HEK293 (cell line): ENCODE measurements at regions not wholly inside any gene's neighbourhood (a gene's known extent, or its start where the extent isn't known, plus 50 kb on each side); places are given as distances from the start of the nearest gene placed in this dataset.

Experiments
- CTCF ChIA-PET: fragments of 350-600 bp; formaldehyde crosslinking; extraction: SDS; loops from one replicate; lab custom pipeline; 2021; ENCODE audit warnings: antibody characterized with exemption; lab: Yijun Ruan, JAX
- POLR2A ChIA-PET: fragments of 300-600 bp; formaldehyde crosslinking; extraction: SDS; loops from one replicate; lab custom pipeline; 2020; ENCODE audit warnings: antibody characterized with exemption, inconsistent platforms; lab: Yijun Ruan, JAX
- H3K27ac ChIP-seq: fragments of 200-500 bp; sonication (Bioruptor generic); 2 replicates; pipeline ENCODE4 v1.5.1; 2014; ENCODE audit warnings: low read depth, low read length, control low read depth, inconsistent platforms; ENCODE audit errors: extremely low read depth
- H3K36me3 ChIP-seq, 2 experiments: fragments of 200-500 bp in 1 of 2; sonication (Bioruptor generic) in 1 of 2; 1 replicate in 1 of 2; 2 replicates in 1 of 2; pipeline ENCODE4 v1.5.1; 2014 to 2017; ENCODE audit warnings: inconsistent platforms in 2 of 2, low read length in 2 of 2; ENCODE audit not compliant: control insufficient read depth in 2 of 2, insufficient read depth in 1 of 2
- H3K4me1 ChIP-seq: fragments of 200-500 bp; sonication (Bioruptor generic); 2 replicates; pipeline ENCODE4 v1.5.1; 2014; ENCODE audit warnings: mild to moderate bottlenecking, low read length, inconsistent platforms; ENCODE audit not compliant: control insufficient read depth, insufficient read depth
- H3K4me3 ChIP-seq: 2 replicates; pipeline ENCODE4 v1.5.1; 2011; ENCODE audit warnings: low read depth, mild to moderate bottlenecking, control low read depth, low read length, moderate library complexity
- H3K9me3 ChIP-seq: fragments of 200-500 bp; sonication (Bioruptor generic); 2 replicates; pipeline ENCODE4 v1.5.1; 2014; ENCODE audit warnings: low read depth, low read length, inconsistent platforms; ENCODE audit not compliant: control insufficient read depth, insufficient read depth
- RBAK ChIP-seq: fragments of 450-650 bp; formaldehyde crosslinking; IDR thresholded peaks from 2 replicates; pipeline ENCODE4 v1.5.1; 2016; ENCODE audit warnings: missing biosample characterization, missing genetic modification characterization
- SCRT2 ChIP-seq: fragments of 450-650 bp; formaldehyde crosslinking; IDR thresholded peaks from 2 replicates; pipeline ENCODE4 v1.5.1; 2016; ENCODE audit warnings: missing biosample characterization, missing genetic modification characterization
- ZBTB48 ChIP-seq: fragments of 450-650 bp; formaldehyde crosslinking; IDR thresholded peaks from 2 replicates; pipeline ENCODE4 v1.5.1; 2016; ENCODE audit warnings: missing biosample characterization, missing genetic modification characterization
- ZBTB8A ChIP-seq: fragments of 450-650 bp; formaldehyde crosslinking; IDR thresholded peaks from 2 replicates; pipeline ENCODE4 v1.5.1; 2016; ENCODE audit warnings: missing biosample characterization, missing genetic modification characterization
- ZIC2 ChIP-seq: fragments of 450-650 bp; formaldehyde crosslinking; IDR thresholded peaks from 2 replicates; pipeline ENCODE4 v1.5.1; 2016; ENCODE audit warnings: missing biosample characterization, missing genetic modification characterization
- ZNF121 ChIP-seq: fragments of 450-650 bp; formaldehyde crosslinking; IDR thresholded peaks from 2 replicates; pipeline ENCODE4 v1.5.1; 2016; ENCODE audit warnings: missing biosample characterization, missing genetic modification characterization
- ZNF138 ChIP-seq: fragments of 450-650 bp; formaldehyde crosslinking; IDR thresholded peaks from 2 replicates; pipeline ENCODE4 v1.5.1; 2016; ENCODE audit warnings: missing biosample characterization, missing genetic modification characterization, borderline replicate concordance
- ZNF391 ChIP-seq: fragments of 450-650 bp; formaldehyde crosslinking; IDR thresholded peaks from 2 replicates; pipeline ENCODE4 v1.5.1; 2016; ENCODE audit warnings: low read depth, missing biosample characterization, missing genetic modification characterization, borderline replicate concordance
- ZNF404 ChIP-seq: fragments of 450-650 bp; formaldehyde crosslinking; IDR thresholded peaks from 2 replicates; pipeline ENCODE4 v1.5.1; 2017; ENCODE audit warnings: missing biosample characterization, missing genetic modification characterization
- ZNF514 ChIP-seq: fragments of 450-650 bp; formaldehyde crosslinking; IDR thresholded peaks from 2 replicates; pipeline ENCODE4 v1.5.1; 2016; ENCODE audit warnings: missing biosample characterization, missing genetic modification characterization
- ZNF548 ChIP-seq: fragments of 450-650 bp; formaldehyde crosslinking; IDR thresholded peaks from 2 replicates; pipeline ENCODE4 v1.5.1; 2016; ENCODE audit warnings: missing biosample characterization, missing genetic modification characterization
- ZNF596 ChIP-seq: fragments of 450-650 bp; IDR thresholded peaks from 2 replicates; pipeline ENCODE4 v1.5.0; 2018; ENCODE audit warnings: missing biosample characterization, mild to moderate bottlenecking, missing genetic modification characterization, moderate library complexity
- ZNF664 ChIP-seq: fragments of 450-650 bp; formaldehyde crosslinking; IDR thresholded peaks from 2 replicates; pipeline ENCODE4 v1.5.1; 2016; ENCODE audit warnings: missing biosample characterization, missing genetic modification characterization
- ZNF670 ChIP-seq: fragments of 450-650 bp; formaldehyde crosslinking; IDR thresholded peaks from 2 replicates; pipeline ENCODE4 v1.5.1; 2016; ENCODE audit warnings: missing biosample characterization, missing genetic modification characterization, low read depth
- ZNF777 ChIP-seq: fragments of 450-650 bp; formaldehyde crosslinking; IDR thresholded peaks from 2 replicates; pipeline ENCODE4 v1.5.1; 2017; ENCODE audit warnings: missing biosample characterization, missing genetic modification characterization, borderline replicate concordance
- TF ChIP-seq, protein P1 (sequence below): fragments of 450-650 bp; formaldehyde crosslinking; IDR thresholded peaks from 2 replicates; pipeline ENCODE4 v1.5.1; 2016; ENCODE audit warnings: missing biosample characterization, missing genetic modification characterization
- TF ChIP-seq, protein P2 (sequence below): fragments of 450-650 bp; formaldehyde crosslinking; conservative IDR thresholded peaks from 2 replicates; pipeline ENCODE4 v1.5.1; 2016; ENCODE audit warnings: low read depth, missing biosample characterization, missing genetic modification characterization
- TF ChIP-seq, protein P3 (sequence below): fragments of 450-650 bp; formaldehyde crosslinking; optimal IDR thresholded peaks from 2 replicates; pipeline ENCODE3; 2016; ENCODE audit warnings: missing biosample characterization, mild to moderate bottlenecking, missing genetic modification characterization
- TF ChIP-seq, protein P4 (sequence below): fragments of 450-650 bp; formaldehyde crosslinking; IDR thresholded peaks from 2 replicates; pipeline ENCODE4 v1.5.1; 2016; ENCODE audit warnings: missing biosample characterization, missing genetic modification characterization

DNA sequence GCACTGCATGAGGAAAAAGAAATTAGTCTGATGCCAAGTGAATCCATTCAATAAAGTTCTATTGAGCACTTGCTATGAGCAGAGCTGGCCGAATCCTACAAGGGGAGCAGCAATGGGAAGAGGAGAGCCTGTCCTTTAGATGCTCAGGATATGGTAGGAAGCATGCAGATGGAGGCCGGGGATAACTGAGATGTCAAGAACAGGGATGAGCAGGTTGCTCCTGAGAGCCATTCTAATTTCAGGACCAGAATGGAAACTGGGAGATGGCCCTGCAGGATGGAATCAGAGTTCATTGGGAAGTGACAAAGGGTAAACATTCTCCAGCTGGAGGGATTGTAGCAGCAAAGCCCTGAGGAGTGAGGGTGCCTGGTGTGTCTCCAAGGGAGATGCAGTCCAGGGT, 88.0 kb downstream of the CBLN1 start:
- ChIA-PET CTCF (no interaction called here), POLR2A (no interaction called here)
- H3K27ac ChIP-seq: no peak overlapping the region
- TF ChIP-seq ZNF121 (tag by site-specific recombination) (no peak), ZNF138 (no peak), ZNF391 (tag by site-specific recombination) (no peak), ZNF777 (tag by site-specific recombination) (no peak)
- no peaks in the 10 kb centered on the region for H3K4me1 ChIP-seq
- H3K4me3 ChIP-seq: no peak overlapping the region
- no peaks in the 10 kb centered on the region for H3K9me3 ChIP-seq
- H3K36me3 ChIP-seq: no peaks in the 10 kb centered on the region

DNA sequence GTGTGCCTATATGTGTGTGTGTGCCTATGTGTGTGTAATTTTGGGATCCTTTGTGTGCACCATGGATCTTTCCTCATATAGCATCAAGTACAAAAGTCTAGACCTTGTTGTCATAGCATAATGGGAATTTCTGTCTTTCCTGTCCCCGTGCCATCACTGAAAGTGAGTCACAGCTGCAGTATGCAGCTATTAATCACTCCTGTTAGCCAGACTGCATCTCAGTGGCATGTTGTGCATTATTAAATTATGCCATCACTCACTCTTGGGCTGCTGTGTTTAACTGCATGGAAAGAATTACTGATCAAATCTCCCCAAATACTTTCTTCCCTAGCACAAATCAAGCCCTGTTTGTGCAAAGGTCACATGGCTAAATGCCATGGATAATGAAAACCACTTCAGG, 92.4 kb downstream of the CBLN1 start:
- Histone ChIP-seq H3K36me3 (no peaks in the 10 kb centered on the region), H3K27ac (no peak overlapping the region), H3K9me3 (no peaks in the 10 kb centered on the region), H3K4me1 (no peaks in the 10 kb centered on the region), H3K4me3 (no peak overlapping the region)
- ChIA-PET CTCF (interaction anchor here (1.0 kb wide), 1 partner anchor 143 kb away, joined by 3 read pairs; no protein-coding TSS in a partner anchor), POLR2A (no interaction called here)
- TF ChIP-seq, protein P1, sequence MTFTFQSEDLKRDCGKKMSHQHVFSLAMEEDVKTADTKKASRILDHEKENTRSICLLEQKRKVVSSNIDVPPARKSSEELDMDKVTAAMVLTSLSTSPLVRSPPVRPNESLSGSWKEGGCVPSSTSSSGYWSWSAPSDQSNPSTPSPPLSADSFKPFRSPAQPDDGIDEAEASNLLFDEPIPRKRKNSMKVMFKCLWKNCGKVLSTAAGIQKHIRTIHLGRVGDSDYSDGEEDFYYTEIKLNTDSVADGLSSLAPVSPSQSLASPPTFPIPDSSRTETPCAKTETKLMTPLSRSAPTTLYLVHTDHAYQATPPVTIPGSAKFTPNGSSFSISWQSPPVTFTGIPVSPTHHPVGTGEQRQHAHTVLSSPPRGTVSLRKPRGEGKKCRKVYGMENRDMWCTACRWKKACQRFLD (tag by site-specific recombination): no peak
- TF ChIP-seq ZNF548 (tag by site-specific recombination) (no peak), ZNF596 (tag by site-specific recombination) (no peak), SCRT2 (tag by site-specific recombination) (no peak), ZBTB8A (no peak)
- TF ChIP-seq, protein P2, sequence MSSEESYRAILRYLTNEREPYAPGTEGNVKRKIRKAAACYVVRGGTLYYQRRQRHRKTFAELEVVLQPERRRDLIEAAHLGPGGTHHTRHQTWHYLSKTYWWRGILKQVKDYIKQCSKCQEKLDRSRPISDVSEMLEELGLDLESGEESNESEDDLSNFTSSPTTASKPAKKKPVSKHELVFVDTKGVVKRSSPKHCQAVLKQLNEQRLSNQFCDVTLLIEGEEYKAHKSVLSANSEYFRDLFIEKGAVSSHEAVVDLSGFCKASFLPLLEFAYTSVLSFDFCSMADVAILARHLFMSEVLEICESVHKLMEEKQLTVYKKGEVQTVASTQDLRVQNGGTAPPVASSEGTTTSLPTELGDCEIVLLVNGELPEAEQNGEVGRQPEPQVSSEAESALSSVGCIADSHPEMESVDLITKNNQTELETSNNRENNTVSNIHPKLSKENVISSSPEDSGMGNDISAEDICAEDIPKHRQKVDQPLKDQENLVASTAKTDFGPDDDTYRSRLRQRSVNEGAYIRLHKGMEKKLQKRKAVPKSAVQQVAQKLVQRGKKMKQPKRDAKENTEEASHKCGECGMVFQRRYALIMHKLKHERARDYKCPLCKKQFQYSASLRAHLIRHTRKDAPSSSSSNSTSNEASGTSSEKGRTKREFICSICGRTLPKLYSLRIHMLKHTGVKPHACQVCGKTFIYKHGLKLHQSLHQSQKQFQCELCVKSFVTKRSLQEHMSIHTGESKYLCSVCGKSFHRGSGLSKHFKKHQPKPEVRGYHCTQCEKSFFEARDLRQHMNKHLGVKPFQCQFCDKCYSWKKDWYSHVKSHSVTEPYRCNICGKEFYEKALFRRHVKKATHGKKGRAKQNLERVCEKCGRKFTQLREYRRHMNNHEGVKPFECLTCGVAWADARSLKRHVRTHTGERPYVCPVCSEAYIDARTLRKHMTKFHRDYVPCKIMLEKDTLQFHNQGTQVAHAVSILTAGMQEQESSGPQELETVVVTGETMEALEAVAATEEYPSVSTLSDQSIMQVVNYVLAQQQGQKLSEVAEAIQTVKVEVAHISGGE: no peak

DNA sequence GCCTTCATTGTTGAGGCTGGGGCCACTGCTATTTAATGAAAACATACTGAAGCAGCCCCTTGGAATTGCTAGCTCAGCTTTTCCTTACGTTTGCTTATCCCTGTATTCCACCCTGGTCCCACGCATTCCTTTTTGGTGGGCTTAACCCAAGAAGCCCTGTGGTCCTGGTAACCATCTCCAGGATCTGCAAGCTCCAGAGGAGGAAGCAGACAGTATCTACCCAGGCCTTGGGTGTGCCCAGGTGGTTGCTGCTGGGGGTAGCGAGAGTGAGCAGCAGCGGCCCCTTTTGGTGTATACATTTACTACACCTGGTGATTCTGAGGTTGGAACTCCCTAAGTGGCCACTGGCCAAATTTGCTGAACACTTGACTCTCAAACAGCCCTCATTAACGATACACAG, 97.7 kb downstream of the CBLN1 start:
- H3K4me1 ChIP-seq: peaks cover 22% of the 10 kb centered on the region
- no peaks in the 10 kb centered on the region for H3K9me3 ChIP-seq
- H3K4me3 ChIP-seq: no peak overlapping the region
- POLR2A ChIA-PET: no interaction called here
- no peak for TF ChIP-seq ZNF404 (tag by site-specific recombination)
- no peak for TF ChIP-seq ZBTB48
- TF ChIP-seq ZNF514 (tag by site-specific recombination): no peak
- TF ChIP-seq ZNF664 (tag by site-specific recombination): no peak
- TF ChIP-seq RBAK: no peak
- no peak for TF ChIP-seq ZNF670 (tag by site-specific recombination)
- TF ChIP-seq, protein P3, sequence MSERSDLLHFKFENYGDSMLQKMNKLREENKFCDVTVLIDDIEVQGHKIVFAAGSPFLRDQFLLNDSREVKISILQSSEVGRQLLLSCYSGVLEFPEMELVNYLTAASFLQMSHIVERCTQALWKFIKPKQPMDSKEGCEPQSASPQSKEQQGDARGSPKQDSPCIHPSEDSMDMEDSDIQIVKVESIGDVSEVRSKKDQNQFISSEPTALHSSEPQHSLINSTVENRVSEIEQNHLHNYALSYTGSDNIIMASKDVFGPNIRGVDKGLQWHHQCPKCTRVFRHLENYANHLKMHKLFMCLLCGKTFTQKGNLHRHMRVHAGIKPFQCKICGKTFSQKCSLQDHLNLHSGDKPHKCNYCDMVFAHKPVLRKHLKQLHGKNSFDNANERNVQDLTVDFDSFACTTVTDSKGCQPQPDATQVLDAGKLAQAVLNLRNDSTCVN (tag by site-specific recombination): no peak
- TF ChIP-seq, protein P4, sequence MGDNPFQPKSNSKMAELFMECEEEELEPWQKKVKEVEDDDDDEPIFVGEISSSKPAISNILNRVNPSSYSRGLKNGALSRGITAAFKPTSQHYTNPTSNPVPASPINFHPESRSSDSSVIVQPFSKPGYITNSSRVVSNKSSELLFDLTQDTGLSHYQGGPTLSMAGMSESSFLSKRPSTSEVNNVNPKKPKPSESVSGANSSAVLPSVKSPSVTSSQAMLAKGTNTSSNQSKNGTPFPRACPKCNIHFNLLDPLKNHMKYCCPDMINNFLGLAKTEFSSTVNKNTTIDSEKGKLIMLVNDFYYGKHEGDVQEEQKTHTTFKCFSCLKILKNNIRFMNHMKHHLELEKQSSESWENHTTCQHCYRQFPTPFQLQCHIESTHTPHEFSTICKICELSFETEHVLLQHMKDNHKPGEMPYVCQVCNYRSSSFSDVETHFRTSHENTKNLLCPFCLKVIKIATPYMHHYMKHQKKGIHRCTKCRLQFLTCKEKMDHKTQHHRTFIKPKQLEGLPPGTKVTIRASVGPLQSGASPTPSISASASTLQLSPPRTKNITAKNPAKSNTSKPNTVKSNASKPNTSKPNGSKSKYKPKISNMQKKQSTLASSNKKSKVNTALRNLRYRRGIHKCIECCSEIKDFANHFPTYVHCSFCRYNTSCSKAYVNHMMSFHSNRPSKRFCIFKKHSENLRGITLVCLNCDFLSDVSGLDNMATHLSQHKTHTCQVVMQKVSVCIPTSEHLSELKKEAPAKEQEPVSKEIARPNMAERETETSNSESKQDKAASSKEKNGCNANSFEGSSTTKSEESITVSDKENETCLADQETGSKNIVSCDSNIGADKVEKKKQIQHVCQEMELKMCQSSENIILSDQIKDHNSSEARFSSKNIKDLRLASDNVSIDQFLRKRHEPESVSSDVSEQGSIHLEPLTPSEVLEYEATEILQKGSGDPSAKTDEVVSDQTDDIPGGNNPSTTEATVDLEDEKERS (tag by site-specific recombination): no peak
- TF ChIP-seq, protein P2: no peak
- no peak for TF ChIP-seq ZIC2 (tag by site-specific recombination)
- CTCF ChIA-PET: interaction anchor here (0.6 to 0.9 kb wide), 3 partner anchors 15 to 163 kb away, joined by 3 read pairs; no protein-coding TSS in a partner anchor
- no peak overlapping the region for H3K27ac ChIP-seq
- no peaks in the 10 kb centered on the region for H3K36me3 ChIP-seq
